ENCODE measurements at regions not wholly inside any gene's neighbourhood (a gene's known extent, or its start where the extent isn't known, plus 50 kb on each side); places are given as distances from the start of the nearest gene placed in this dataset.

DNA sequence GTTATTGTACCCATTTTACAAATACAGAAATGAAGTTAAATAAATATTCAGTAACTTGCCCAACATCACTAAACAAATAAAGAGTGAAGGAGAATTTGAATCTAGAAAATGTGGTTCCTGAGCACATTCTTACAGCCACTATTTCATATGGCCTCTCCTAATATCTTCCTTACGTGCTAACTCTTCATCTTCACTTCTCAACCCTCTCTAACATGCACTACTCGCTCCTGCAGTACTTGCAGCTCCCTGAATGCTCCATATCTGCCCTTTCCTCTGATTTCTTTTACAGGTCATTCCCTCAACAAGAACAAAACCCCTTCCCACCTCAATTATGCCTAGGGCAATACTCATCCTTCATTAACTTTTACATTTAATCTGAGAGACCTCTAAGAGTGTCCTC lies 711.5 kb downstream of the CETN3 start (continued):
- TF ChIP-seq EZH2 (IDR thresholded peaks at IDR 0.05; ENCODE audit: low read depth, low read length, severe bottlenecking) (no peak), RBBP5 (IDR thresholded peaks at IDR 0.05; ENCODE audit: borderline replicate concordance, low read depth, low read length) (no peak), RAD21 (IDR thresholded peaks at IDR 0.05 in 1 of 2, conservative IDR thresholded peaks at IDR 0.05 in 1 of 2; ENCODE audit: low read depth in 2 of 2, low read length in 2 of 2) (no peak), EGR1 (IDR thresholded peaks at IDR 0.05; ENCODE audit: borderline replicate concordance, low read depth, low read length) (no peak), CBX8 (IDR thresholded peaks at IDR 0.05; ENCODE audit: borderline replicate concordance, low read depth, low read length) (no peak), SUZ12 (IDR thresholded peaks at IDR 0.05; ENCODE audit: low read length) (no peak), KDM1A (IDR thresholded peaks at IDR 0.05; ENCODE audit: borderline replicate concordance, low read length) (no peak)
- TF ChIP-seq, protein P1, sequence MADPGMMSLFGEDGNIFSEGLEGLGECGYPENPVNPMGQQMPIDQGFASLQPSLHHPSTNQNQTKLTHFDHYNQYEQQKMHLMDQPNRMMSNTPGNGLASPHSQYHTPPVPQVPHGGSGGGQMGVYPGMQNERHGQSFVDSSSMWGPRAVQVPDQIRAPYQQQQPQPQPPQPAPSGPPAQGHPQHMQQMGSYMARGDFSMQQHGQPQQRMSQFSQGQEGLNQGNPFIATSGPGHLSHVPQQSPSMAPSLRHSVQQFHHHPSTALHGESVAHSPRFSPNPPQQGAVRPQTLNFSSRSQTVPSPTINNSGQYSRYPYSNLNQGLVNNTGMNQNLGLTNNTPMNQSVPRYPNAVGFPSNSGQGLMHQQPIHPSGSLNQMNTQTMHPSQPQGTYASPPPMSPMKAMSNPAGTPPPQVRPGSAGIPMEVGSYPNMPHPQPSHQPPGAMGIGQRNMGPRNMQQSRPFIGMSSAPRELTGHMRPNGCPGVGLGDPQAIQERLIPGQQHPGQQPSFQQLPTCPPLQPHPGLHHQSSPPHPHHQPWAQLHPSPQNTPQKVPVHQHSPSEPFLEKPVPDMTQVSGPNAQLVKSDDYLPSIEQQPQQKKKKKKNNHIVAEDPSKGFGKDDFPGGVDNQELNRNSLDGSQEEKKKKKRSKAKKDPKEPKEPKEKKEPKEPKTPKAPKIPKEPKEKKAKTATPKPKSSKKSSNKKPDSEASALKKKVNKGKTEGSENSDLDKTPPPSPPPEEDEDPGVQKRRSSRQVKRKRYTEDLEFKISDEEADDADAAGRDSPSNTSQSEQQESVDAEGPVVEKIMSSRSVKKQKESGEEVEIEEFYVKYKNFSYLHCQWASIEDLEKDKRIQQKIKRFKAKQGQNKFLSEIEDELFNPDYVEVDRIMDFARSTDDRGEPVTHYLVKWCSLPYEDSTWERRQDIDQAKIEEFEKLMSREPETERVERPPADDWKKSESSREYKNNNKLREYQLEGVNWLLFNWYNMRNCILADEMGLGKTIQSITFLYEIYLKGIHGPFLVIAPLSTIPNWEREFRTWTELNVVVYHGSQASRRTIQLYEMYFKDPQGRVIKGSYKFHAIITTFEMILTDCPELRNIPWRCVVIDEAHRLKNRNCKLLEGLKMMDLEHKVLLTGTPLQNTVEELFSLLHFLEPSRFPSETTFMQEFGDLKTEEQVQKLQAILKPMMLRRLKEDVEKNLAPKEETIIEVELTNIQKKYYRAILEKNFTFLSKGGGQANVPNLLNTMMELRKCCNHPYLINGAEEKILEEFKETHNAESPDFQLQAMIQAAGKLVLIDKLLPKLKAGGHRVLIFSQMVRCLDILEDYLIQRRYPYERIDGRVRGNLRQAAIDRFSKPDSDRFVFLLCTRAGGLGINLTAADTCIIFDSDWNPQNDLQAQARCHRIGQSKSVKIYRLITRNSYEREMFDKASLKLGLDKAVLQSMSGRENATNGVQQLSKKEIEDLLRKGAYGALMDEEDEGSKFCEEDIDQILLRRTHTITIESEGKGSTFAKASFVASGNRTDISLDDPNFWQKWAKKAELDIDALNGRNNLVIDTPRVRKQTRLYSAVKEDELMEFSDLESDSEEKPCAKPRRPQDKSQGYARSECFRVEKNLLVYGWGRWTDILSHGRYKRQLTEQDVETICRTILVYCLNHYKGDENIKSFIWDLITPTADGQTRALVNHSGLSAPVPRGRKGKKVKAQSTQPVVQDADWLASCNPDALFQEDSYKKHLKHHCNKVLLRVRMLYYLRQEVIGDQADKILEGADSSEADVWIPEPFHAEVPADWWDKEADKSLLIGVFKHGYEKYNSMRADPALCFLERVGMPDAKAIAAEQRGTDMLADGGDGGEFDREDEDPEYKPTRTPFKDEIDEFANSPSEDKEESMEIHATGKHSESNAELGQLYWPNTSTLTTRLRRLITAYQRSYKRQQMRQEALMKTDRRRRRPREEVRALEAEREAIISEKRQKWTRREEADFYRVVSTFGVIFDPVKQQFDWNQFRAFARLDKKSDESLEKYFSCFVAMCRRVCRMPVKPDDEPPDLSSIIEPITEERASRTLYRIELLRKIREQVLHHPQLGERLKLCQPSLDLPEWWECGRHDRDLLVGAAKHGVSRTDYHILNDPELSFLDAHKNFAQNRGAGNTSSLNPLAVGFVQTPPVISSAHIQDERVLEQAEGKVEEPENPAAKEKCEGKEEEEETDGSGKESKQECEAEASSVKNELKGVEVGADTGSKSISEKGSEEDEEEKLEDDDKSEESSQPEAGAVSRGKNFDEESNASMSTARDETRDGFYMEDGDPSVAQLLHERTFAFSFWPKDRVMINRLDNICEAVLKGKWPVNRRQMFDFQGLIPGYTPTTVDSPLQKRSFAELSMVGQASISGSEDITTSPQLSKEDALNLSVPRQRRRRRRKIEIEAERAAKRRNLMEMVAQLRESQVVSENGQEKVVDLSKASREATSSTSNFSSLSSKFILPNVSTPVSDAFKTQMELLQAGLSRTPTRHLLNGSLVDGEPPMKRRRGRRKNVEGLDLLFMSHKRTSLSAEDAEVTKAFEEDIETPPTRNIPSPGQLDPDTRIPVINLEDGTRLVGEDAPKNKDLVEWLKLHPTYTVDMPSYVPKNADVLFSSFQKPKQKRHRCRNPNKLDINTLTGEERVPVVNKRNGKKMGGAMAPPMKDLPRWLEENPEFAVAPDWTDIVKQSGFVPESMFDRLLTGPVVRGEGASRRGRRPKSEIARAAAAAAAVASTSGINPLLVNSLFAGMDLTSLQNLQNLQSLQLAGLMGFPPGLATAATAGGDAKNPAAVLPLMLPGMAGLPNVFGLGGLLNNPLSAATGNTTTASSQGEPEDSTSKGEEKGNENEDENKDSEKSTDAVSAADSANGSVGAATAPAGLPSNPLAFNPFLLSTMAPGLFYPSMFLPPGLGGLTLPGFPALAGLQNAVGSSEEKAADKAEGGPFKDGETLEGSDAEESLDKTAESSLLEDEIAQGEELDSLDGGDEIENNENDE (IDR thresholded peaks at IDR 0.05; ENCODE audit: insufficient replicate concordance, low read length), result no peak
- TF ChIP-seq, protein P2, sequence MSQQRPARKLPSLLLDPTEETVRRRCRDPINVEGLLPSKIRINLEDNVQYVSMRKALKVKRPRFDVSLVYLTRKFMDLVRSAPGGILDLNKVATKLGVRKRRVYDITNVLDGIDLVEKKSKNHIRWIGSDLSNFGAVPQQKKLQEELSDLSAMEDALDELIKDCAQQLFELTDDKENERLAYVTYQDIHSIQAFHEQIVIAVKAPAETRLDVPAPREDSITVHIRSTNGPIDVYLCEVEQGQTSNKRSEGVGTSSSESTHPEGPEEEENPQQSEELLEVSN (IDR thresholded peaks at IDR 0.05), result no peak
